C1 segment of cervical spinal cord (tissue), 14 donors: ENCODE measurements at regions not wholly inside any gene's neighbourhood (a gene's known extent, or its start where the extent isn't known, plus 50 kb on each side); places are given as distances from the start of the nearest gene placed in this dataset.

Source experiments
- DNase-seq, 14 donors: peaks; one replicate each; lab custom pipeline; 2025; lab: John Stamatoyannopoulos, UW

GRCh38 chr9:90287567-90288274, 354.9 kb downstream of the DIRAS2 start:
- peak in 1 of 14 donors; percentile 73 for DNase-seq

GRCh38 chr9:90288275-90288639, 354.4 kb downstream of the DIRAS2 start:
- DNase-seq: no peak

GRCh38 chr9:90290716-90291485, 351.7 kb downstream of the DIRAS2 start:
- DNase-seq: no peak

- DNase-seq: peak in 1 of 14 donors; percentile 74
These were observed 346.1 kb downstream of the DIRAS2 start for GRCh38 chr9:90296539-90296938.

DNA sequence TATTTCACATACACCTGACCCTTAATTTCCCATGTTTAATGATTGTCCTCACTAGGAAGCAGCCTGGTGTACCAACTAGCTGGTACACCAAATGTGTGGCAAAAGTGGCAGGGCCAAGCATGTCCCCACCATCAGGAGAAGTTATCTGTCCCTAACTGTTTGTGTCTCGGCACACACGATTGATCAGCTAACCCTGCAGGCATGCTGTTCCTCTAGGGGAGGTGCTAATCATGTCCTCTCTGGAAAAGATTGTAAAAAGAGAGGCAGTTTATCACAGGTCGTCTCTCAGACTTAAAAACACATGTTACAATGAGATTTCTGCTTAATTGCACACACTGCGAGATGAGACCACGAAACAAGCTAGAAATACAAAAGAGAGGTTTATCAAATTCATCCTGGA, 342.7 kb downstream of the DIRAS2 start:
- DNase-seq: no peak

DNA sequence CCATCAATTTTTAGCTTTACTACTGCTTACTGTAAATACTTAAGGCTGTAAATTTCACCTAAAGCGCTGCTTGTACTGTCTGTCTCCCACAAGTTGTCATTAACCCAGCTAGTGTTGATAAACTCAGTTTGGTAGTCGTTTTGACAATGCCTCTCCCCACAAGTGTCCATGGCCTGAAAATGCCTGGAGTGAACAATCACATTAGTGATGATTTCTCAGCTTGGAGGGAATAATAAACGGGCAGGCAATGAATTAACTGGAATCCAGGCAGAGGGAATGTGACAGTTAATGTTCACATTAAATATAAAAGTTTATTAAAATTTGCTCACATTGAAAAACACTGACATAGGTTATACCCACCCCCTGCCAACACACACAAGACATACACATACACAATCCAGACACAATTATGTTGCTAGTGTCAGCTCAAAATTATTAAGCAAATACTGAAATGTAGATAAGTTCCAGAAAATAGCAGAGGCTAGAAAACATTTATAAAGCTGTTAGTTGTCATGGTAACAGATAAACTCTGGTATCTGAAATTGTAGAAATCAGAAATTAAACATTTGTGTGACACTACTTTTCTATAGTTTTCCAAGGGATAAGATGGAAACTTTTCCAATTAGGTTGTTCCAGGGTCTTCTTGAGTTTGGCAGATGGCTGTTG, 341.9 kb downstream of the DIRAS2 start:
- no peak for DNase-seq

DNA sequence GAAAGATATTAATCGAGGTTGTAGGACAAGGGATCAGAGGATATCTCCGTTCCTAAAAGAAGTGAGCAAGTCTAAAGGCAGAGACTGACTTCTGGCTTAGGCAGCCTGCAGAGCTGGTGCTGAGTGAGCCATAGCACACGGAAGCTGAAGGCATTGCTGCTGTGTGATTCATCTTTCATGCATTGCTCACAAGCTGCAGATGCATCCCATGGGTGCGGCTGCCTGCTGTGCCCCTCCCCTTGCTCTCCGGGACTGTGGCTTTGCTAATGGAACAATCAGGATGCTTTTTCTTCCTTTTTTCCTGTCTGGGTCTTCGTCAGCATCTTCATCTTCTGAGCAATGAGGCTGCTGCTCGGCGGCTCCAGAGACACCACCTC, 341.4 kb downstream of the DIRAS2 start:
- DNase-seq: peak in 1 of 14 donors; percentile 9

- no peak for DNase-seq
These were observed 339.0 kb downstream of the DIRAS2 start for GRCh38 chr9:90303655-90304054.

GRCh38 chr9:90306158-90306557, 336.5 kb downstream of the DIRAS2 start:
- DNase-seq: no peak

DNA sequence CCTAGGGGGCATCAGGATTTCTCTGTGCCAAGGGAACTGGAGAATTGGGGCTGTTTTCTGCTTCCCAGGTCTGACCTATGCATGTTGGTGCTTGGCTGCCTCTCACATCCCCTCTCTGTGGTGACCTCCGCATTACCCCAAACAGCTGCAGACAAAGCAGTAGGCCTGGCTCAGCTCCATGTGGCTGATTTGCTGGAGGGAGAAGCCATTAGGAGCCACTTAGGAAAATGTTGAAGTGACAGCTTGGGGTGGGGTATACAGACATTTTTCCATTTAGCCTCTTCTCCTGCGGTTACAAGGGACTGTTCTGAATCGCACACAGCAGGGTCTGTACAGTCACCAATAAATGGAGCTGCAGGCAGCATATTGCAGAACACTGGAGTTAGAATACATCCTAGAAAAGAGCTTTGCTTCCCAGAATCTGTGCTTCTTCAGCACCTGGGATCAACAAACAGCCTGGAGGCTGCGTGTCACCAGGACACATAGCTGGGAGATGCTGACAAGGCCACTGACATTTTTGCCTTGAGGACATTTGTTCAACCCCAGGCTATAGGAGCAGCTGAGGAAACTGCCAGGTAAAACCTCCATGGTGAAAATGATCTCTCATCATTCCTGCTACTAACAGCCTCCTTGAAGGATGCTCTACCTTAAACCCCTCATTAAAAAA, 335.3 kb downstream of the DIRAS2 start:
- no peak for DNase-seq

GRCh38 chr9:90307891-90308290, 334.7 kb downstream of the DIRAS2 start:
- no peak for DNase-seq

DNA sequence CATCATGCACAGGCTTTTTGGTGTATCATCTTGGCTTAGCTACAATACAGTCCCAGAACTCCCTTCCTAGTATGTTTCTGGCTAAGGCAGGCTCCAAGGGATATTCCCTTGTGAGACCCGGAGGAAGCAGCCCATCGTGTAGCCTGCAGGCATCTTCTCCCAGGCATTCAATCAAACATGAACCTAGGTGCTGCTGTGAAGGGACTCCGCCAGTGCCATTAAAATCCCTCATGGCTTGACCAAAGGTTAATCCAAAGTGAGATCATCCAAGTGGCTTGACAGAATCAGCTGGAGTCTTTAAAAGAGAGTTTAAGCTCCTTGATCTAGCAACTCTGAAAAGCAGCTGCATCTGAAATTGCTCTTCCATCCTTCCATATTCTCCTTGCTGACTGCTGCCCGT, 333.9 kb downstream of the DIRAS2 start:
- no peak for DNase-seq

DNA sequence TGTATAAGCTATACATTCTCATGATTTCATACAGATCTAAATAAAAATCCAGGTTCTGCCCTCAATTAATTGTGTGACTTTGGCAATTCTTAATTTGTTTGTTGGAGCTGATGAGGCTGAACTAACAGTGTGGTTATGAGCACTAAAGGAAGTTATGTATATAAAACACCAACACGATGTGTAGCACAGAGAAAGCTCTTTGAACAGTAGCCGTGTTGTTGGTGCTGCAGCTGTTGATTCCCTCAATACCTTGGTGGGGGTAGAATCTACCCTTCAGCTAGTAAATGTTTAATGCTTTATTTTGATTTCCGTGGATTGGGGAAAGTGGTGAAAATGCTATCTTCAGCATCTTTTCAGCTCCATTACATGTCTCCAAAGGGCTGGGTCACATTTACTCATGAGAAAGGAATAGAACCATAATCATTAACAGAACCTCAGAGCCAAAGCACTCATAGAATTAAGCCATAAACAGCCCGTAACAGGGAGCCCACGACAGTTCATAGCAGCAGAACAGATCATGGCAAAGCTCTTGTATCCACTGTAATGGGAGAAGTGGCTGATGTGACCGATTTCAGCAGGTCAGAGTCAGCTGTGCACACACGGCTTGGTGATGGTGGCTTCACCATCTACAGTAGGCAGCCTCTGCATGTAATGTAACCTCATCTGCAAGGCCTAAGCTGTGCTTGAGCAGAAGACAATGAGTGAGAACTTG, 332.7 kb downstream of the DIRAS2 start:
- no peak for DNase-seq

DNA sequence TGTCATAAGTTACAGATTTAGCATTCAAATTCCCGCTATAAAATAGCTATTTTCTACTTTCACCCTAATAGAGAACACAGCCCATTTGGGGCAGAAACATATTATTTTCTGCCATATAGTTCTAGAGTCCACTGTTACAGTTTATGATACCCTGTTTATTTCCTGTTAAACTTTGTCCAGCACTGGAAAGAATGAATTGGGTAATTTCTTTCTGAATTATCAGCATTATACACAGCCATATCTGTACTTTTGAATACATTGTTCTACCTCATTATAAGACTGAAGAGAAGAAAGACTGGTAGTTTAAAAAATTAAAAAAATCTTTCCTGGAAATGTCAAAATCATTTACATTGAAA, 332.1 kb downstream of the DIRAS2 start:
- DNase-seq: no peak

DNA sequence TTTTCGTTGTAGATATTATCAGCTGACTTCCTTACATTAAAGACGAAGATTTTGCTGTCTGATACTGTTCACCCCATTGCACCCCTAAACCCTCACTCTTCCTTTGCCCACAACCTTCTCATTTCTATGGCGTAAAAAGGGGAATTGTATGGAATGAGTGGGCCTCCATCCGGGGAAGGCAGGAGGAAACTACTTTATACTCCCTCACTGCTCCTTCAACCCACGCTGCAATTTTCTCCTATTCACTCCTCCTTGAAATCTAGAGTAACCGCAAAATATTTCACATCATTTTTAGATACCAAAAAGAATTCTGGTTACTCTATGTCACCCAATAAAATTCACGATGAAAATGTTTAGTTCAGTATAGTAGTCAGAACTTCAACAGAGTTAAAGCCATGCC, 330.8 kb downstream of the DIRAS2 start:
- no peak for DNase-seq

DNA sequence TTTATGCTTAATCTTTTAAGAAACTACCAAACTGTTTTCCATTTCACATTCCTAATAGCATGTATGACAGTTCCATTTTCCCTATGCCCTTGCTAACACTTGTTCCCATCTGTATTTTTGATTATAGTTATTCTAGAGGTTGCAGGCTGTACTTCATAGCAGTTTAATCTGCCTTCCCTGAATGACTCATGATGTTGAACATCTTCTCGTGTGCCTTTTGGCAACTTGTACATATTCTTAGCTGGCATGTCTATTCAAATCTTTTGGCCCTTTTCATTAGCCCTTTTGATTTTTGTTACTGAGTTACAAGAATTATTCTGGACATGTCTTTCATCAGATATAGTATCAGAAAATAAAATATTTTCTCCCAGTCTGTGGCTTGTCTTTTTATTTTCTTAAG, 320.3 kb downstream of the DIRAS2 start:
- DNase-seq: no peak

DNA sequence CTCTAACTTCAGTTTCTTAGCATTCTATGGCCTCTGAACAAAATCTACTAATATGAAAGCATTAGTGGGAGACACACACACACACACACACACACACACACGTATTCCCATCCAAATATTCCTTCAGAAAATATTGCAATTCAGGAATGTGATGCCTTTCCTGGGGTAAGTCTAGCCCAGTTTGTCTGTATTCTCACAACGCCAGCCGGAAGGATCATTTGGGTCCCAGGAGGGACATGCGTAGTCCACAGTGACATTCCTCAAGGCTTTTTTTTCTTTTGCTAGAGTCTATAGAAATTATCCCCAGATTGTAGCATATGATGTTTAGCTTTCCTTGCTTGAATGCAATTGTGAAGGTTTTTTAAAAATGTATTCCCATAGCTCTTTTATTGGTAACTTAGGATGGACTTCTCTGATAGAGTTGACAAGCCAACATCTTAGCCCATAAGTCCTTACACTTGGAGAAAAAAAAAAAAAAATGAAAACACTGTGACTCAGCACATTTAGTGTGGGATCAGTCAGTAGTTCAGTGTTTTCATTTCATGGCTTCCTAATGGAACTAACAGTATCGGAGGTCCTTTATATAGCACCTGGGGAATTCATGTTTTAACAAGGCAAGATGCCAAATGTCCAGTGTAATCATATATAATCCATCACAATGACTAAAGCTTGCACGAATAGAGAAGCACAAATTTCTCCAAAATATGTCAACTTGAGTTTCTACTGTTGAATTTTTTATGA, 316.5 kb downstream of the DIRAS2 start:
- no peak for DNase-seq

GRCh38 chr9:90330231-90330630, 312.4 kb downstream of the DIRAS2 start:
- DNase-seq: no peak

- no peak for DNase-seq
These were observed 310.6 kb downstream of the DIRAS2 start for GRCh38 chr9:90331826-90332575.

GRCh38 chr9:90333226-90333625, 309.4 kb downstream of the DIRAS2 start:
- no peak for DNase-seq
